Glutamatergic neuron (in vitro differentiated cells): ENCODE measurements at regions not wholly inside any gene's neighbourhood (a gene's known extent, or its start where the extent isn't known, plus 50 kb on each side); places are given as distances from the start of the nearest gene placed in this dataset.

Experiments used
- DNase-seq: peaks from one replicate; pipeline ENCODE4 v3.0.0; 2022
- H3K27ac Mint-ChIP-seq: one replicate; pipeline ENCODE4 v1.8.0; 2020; ENCODE audit warnings: mild to moderate bottlenecking, mixed read lengths, inconsistent platforms; ENCODE audit not compliant: unreplicated experiment
- H3K27me3 Mint-ChIP-seq: one replicate; pipeline ENCODE4 v1.8.0; 2020; ENCODE audit warnings: mild to moderate bottlenecking, moderate library complexity, mixed read lengths, inconsistent platforms; ENCODE audit not compliant: unreplicated experiment
- H3K36me3 Mint-ChIP-seq: one replicate; pipeline ENCODE4 v1.8.0; 2020; ENCODE audit warnings: mild to moderate bottlenecking, mixed read lengths, inconsistent platforms; ENCODE audit not compliant: unreplicated experiment
- H3K4me1 Mint-ChIP-seq: one replicate; pipeline ENCODE4 v1.8.0; 2020; ENCODE audit warnings: mild to moderate bottlenecking, low read depth, mixed read lengths, inconsistent platforms; ENCODE audit not compliant: unreplicated experiment
- H3K4me3 Mint-ChIP-seq: one replicate; pipeline ENCODE4 v1.8.0; 2020; ENCODE audit warnings: mild to moderate bottlenecking, mixed read lengths, inconsistent platforms; ENCODE audit not compliant: unreplicated experiment
- H3K9me3 Mint-ChIP-seq: one replicate; pipeline ENCODE4 v1.8.0; 2020; ENCODE audit warnings: mild to moderate bottlenecking, moderate library complexity, mixed read lengths, inconsistent platforms; ENCODE audit not compliant: unreplicated experiment
- CTCF ChIP-seq: fragments of 200-600 bp; sonication (generic); IDR thresholded peaks from one replicate; pipeline ENCODE4 v1.5.0; 2021; ENCODE audit not compliant: partially characterized antibody, unreplicated experiment

GRCh38 chr13:34546344-34547250 lies 395.5 kb upstream of the NBEA start:
- no peaks in the 10 kb centered on the region for H3K4me1 Mint-ChIP-seq
- no peak for DNase-seq
- H3K4me3 Mint-ChIP-seq, result no peak overlapping the region
- H3K27ac Mint-ChIP-seq, result no peak overlapping the region
- no peaks in the 10 kb centered on the region for H3K9me3 Mint-ChIP-seq
- no peaks in the 10 kb centered on the region for H3K36me3 Mint-ChIP-seq
- H3K27me3 Mint-ChIP-seq, result no peaks in the 10 kb centered on the region
- TF ChIP-seq CTCF, result no peak

GRCh38 chr13:34547929-34548328 lies 394.1 kb upstream of the NBEA start:
- no peak overlapping the region for H3K27ac Mint-ChIP-seq
- H3K27me3 Mint-ChIP-seq, result no peaks in the 10 kb centered on the region
- H3K4me1 Mint-ChIP-seq, result no peaks in the 10 kb centered on the region
- no peak for TF ChIP-seq CTCF
- H3K4me3 Mint-ChIP-seq, result no peak overlapping the region
- no peak for DNase-seq
- peaks cover 2% of the 10 kb centered on the region for H3K9me3 Mint-ChIP-seq
- H3K36me3 Mint-ChIP-seq, result no peaks in the 10 kb centered on the region

GRCh38 chr13:34553376-34553775 lies 388.7 kb upstream of the NBEA start:
- no peak for DNase-seq
- Mint-ChIP-seq H3K9me3 (peaks cover 2% of the 10 kb centered on the region), H3K27ac (no peak overlapping the region)

GRCh38 chr13:34555988-34556387 lies 386.1 kb upstream of the NBEA start:
- H3K27ac Mint-ChIP-seq, result no peak overlapping the region

More at GRCh38 chr13:34553376-34553775, 388.7 kb upstream of the NBEA start:
- no peaks in the 10 kb centered on the region for H3K27me3 Mint-ChIP-seq
- no peak overlapping the region for H3K4me3 Mint-ChIP-seq
- no peak for TF ChIP-seq CTCF
- no peaks in the 10 kb centered on the region for H3K4me1 Mint-ChIP-seq
- H3K36me3 Mint-ChIP-seq, result no peaks in the 10 kb centered on the region

More at GRCh38 chr13:34555988-34556387, 386.1 kb upstream of the NBEA start:
- Mint-ChIP-seq H3K27me3 (no peaks in the 10 kb centered on the region), H3K9me3 (peaks cover 2% of the 10 kb centered on the region), H3K4me1 (no peaks in the 10 kb centered on the region), H3K36me3 (no peaks in the 10 kb centered on the region), H3K4me3 (no peak overlapping the region)
- no peak for DNase-seq
- no peak for TF ChIP-seq CTCF
